ENCODE measurements at regions not wholly inside any gene's neighbourhood (a gene's known extent, or its start where the extent isn't known, plus 50 kb on each side); places are given as distances from the start of the nearest gene placed in this dataset.

DNA sequence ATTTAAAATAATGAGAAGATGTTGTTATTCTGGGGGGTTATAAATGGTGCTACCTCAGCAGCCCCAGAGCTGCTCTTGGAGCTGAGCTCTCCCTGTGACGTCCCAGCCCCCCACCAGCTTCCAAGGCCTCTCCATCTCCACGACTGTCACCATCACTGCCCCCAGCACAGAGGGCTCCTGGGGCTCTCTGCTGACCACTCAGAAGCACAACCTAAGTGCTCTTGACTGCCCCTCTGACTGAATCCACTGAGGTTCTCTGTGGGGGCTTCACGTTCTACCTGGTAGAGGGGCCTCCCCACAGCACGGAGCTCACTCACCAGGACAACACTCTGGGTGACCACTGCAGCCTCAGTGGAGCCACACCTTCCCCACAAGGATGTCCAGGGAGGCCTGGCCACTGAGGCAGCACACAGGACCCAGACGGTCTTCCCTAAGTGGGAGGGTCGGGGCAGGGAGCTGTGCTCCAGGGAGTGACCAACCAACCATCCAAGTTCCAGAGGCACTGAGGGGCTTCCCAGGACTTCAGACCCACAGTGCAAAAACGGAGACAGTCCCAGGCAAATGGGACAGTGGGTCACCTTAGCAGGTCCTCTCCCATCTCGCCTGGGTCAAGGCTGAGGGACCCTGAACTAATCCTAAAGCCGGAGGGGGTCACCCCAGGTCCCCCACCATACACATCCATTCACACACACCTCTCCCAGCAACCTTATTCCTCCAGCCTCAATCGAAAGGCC is 121.0 kb upstream of the PPP2R2D start:
- DNase-seq: no peak
- Histone ChIP-seq H3K36me3 (no peaks in the 10 kb centered on the region), H3K4me3 (no peak overlapping the region), H3K4me1 (no peaks in the 10 kb centered on the region), H3K9me3 (peaks cover 0 to 21% (median 2%) of the 10 kb centered on the region in 4 donors), H3K27ac (no peak overlapping the region), H3K27me3 (no peaks in the 10 kb centered on the region)
- TF ChIP-seq, protein P1, sequence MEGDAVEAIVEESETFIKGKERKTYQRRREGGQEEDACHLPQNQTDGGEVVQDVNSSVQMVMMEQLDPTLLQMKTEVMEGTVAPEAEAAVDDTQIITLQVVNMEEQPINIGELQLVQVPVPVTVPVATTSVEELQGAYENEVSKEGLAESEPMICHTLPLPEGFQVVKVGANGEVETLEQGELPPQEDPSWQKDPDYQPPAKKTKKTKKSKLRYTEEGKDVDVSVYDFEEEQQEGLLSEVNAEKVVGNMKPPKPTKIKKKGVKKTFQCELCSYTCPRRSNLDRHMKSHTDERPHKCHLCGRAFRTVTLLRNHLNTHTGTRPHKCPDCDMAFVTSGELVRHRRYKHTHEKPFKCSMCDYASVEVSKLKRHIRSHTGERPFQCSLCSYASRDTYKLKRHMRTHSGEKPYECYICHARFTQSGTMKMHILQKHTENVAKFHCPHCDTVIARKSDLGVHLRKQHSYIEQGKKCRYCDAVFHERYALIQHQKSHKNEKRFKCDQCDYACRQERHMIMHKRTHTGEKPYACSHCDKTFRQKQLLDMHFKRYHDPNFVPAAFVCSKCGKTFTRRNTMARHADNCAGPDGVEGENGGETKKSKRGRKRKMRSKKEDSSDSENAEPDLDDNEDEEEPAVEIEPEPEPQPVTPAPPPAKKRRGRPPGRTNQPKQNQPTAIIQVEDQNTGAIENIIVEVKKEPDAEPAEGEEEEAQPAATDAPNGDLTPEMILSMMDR (IDR thresholded peaks at IDR 0.05): no peak
- TF ChIP-seq POLR2A (IDR thresholded peaks at IDR 0.05): no peak

DNA sequence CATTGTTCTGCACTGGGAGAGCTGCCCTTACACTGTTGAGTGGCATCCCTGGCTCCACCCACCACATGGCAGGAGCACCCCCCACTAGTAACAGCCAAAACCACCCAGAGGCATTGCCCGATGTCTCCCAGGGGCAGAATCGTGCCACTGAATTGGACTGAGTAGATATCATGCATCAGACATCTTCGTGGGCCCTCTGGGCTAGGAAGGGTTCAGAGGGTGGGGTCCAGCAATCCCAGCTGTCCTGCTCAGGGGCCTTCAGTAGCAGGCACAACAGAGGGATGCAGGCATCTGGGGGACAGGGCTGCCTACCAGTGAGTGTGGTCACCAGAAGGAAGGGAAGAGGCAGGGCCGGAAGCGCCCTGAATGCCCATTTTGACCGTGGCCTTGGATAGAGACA is 119.7 kb upstream of the PPP2R2D start:
- H3K36me3 ChIP-seq: no peaks in the 10 kb centered on the region
- no peaks in the 10 kb centered on the region for H3K27me3 ChIP-seq
- TF ChIP-seq, protein P1 (IDR thresholded peaks at IDR 0.05): no peak
- DNase-seq: peak in 1 of 3 donors; percentile 27
- no peak overlapping the region for H3K27ac ChIP-seq
- H3K9me3 ChIP-seq: peaks cover 0 to 21% (median 2%) of the 10 kb centered on the region in 4 donors
- no peak overlapping the region for H3K4me3 ChIP-seq
- H3K4me1 ChIP-seq: no peaks in the 10 kb centered on the region

DNA sequence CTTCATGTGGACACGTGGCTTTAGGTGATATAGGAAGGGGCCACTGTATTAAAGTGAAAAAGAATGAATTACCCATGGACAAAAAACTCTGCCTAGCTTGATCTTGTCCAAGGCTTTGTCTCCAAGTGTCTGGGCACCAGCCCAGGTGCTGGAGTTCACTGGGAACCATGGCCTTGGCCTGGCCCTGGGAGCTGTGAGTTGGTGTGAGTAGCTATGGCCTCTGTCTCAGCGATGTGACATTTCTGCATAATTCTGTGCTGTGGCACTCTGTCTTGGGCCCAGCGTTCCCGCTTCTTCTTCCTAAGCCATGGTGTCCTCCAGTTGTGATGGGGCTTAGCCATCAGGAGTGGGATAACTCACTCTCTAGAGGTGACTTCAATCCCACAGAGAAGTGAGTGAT is 119.0 kb upstream of the PPP2R2D start:
- peak in 1 of 3 donors; percentile 23 for DNase-seq
- Histone ChIP-seq H3K9me3 (peaks cover 0 to 19% (median 2%) of the 10 kb centered on the region in 4 donors), H3K36me3 (no peaks in the 10 kb centered on the region), H3K4me3 (no peak overlapping the region), H3K4me1 (no peaks in the 10 kb centered on the region), H3K27ac (no peak overlapping the region), H3K27me3 (no peaks in the 10 kb centered on the region)
- TF ChIP-seq, protein P1 (IDR thresholded peaks at IDR 0.05): no peak
- no peak for TF ChIP-seq POLR2A (IDR thresholded peaks at IDR 0.05)

DNA sequence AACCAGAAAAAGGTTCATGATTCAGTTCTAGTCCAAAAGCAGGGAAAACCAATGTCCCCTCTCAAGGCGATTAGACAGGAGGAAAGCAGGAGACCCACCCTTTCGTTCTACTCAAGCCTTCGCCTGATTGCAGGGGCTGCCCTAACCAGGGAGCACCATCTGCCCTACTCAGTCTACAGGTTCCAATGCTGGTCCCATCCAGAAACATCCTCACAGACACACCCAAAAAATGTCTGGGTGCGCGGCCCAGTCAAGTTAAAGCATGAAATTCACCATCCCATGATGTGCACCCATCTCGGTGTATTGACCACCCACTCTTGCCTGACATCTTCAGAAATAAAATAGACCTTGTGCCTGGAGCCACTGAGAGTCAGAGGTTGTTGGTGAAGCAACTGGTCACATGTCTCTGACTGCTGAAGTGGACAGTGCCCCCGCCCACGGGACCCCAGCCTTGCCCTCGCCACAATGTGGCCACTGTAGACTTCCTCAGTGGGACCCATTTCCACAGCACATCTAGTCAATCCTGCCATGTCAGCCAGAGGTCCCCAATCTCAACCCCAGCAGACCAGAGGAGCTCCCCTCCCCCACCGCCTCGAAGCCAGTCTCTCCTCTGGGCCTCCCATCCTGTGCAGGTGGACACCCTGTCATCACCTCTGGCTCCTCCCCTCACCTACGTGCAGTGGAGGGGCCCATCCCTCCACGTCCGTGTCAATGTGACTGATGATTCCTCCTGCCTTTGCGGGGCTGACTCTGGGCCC is 116.3 kb upstream of the PPP2R2D start:
- H3K4me1 ChIP-seq: no peaks in the 10 kb centered on the region
- H3K27ac ChIP-seq: no peak overlapping the region
- H3K27me3 ChIP-seq: no peaks in the 10 kb centered on the region
- TF ChIP-seq, protein P1 (IDR thresholded peaks at IDR 0.05): no peak
- no peak for TF ChIP-seq POLR2A (IDR thresholded peaks at IDR 0.05)
- no peaks in the 10 kb centered on the region for H3K9me3 ChIP-seq
- no peak overlapping the region for H3K4me3 ChIP-seq
- no peak for DNase-seq
- no peaks in the 10 kb centered on the region for H3K36me3 ChIP-seq

DNA sequence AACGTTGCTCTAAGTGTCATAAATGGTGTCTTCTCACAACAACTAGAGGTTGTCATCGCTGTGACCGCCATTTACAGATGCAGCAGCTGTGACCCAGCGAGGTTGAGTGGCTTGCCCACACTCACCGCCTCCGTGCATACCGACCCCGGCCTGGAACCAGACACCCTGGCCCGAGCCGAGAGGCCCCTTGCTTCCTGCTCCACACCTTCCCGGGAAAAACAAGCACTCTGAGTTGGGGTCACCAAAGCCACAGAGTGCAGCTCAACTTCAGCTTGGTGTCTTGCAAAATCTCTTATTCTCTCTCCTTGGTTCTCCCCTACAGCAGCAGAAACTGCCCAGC is 115.7 kb upstream of the PPP2R2D start:
- H3K9me3 ChIP-seq: no peaks in the 10 kb centered on the region

More for the DNA sequence above, 115.7 kb upstream of the PPP2R2D start:
- Histone ChIP-seq H3K27me3 (no peaks in the 10 kb centered on the region), H3K36me3 (no peaks in the 10 kb centered on the region), H3K27ac (no peak overlapping the region), H3K4me3 (no peak overlapping the region), H3K4me1 (no peaks in the 10 kb centered on the region)
- no peak for DNase-seq
- TF ChIP-seq POLR2A (IDR thresholded peaks at IDR 0.05): no peak
- TF ChIP-seq, protein P1 (IDR thresholded peaks at IDR 0.05): no peak

All from Peyer's patch (tissue), 4 donors.